ENCODE measurements at regions not wholly inside any gene's neighbourhood (a gene's known extent, or its start where the extent isn't known, plus 50 kb on each side); places are given as distances from the start of the nearest gene placed in this dataset.

DNA sequence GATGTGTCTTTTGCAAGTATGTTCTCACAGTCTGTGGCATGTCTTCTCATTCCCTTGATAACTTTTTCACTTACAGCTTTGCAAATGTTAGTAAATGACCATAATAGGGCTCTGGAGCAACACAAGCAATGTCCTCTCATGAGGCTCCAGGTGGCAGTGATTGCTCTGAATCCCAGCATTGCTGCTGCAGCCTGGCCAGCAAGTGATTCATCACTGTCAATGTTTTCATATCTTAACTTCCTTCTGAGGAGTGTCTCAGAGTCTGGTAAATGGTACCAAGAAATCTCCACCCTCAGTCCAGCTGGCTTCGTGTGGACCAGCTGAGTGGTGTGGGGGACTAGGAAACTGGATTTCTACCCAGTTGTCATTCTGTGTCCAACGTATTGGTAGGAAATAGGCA is 139.6 kb downstream of the MYLK4 start:
- H3K27me3 ChIP-seq (ENCODE audit: control insufficient read depth, insufficient read depth, low read length) = peaks cover 3% of the 10 kb centered on the region
- H3K27ac Mint-ChIP-seq = no peak overlapping the region
- intact Hi-C loops (cut with micrococcal nuclease) = no loop called here
- no peaks in the 10 kb centered on the region for H3K36me3 ChIP-seq (ENCODE audit: control insufficient read depth, insufficient read depth, low read length)
- no peak overlapping the region for H3K4me3 Mint-ChIP-seq
- ATAC-seq = no peak
- DNase-seq = no peak
- no peaks in the 10 kb centered on the region for H3K4me1 ChIP-seq (ENCODE audit: control insufficient read depth, insufficient read depth, low read length)
- no peak overlapping the region for H3K4me3 ChIP-seq (ENCODE audit: low read length)
- peaks cover 25 to 61% of the 10 kb centered on the region in 2 donors for H3K27me3 Mint-ChIP-seq (ENCODE audit: low read depth in 2 of 2)
- no peak for TF ChIP-seq CTCF (IDR thresholded peaks at IDR 0.05)
- H3K9me3 Mint-ChIP-seq = peaks cover 0 to 2% of the 10 kb centered on the region in 2 donors
- no peaks in the 10 kb centered on the region for H3K4me1 Mint-ChIP-seq
- H3K9me3 ChIP-seq (ENCODE audit: control insufficient read depth, insufficient read depth, low read length) = no peaks in the 10 kb centered on the region
- H3K36me3 Mint-ChIP-seq = no peaks in the 10 kb centered on the region
- no CpG with 5 or more reads among the region's 2 CpGs for WGBS (ENCODE audit: insufficient coverage)
- H3K27ac ChIP-seq (ENCODE audit: low read length) = no peak overlapping the region

GRCh38 chr6:2608503-2608902 is 142.2 kb downstream of the MYLK4 start:
- Histone ChIP-seq H3K27me3 (ENCODE audit: control insufficient read depth, insufficient read depth, low read length) (no peaks in the 10 kb centered on the region), H3K4me3 (ENCODE audit: low read length) (no peak overlapping the region), H3K4me1 (ENCODE audit: control insufficient read depth, insufficient read depth, low read length) (no peaks in the 10 kb centered on the region), H3K36me3 (ENCODE audit: control insufficient read depth, insufficient read depth, low read length) (no peaks in the 10 kb centered on the region), H3K27ac (ENCODE audit: low read length) (no peak overlapping the region), H3K9me3 (ENCODE audit: control insufficient read depth, insufficient read depth, low read length) (no peaks in the 10 kb centered on the region)
- intact Hi-C loops (cut with micrococcal nuclease) = no loop called here
- ATAC-seq = no peak
- peaks cover 19 to 42% of the 10 kb centered on the region in 2 donors for H3K27me3 Mint-ChIP-seq (ENCODE audit: low read depth in 2 of 2)
- no peak overlapping the region for H3K27ac Mint-ChIP-seq
- H3K9me3 Mint-ChIP-seq = no peaks in the 10 kb centered on the region
- no peaks in the 10 kb centered on the region for H3K4me1 Mint-ChIP-seq
- H3K4me3 Mint-ChIP-seq = no peak overlapping the region
- H3K36me3 Mint-ChIP-seq = no peaks in the 10 kb centered on the region
- 66% methylated on average over 2 of the region's 4 CpGs for WGBS (ENCODE audit: insufficient coverage)
- no peak for DNase-seq
- TF ChIP-seq CTCF (IDR thresholded peaks at IDR 0.05) = no peak

DNA sequence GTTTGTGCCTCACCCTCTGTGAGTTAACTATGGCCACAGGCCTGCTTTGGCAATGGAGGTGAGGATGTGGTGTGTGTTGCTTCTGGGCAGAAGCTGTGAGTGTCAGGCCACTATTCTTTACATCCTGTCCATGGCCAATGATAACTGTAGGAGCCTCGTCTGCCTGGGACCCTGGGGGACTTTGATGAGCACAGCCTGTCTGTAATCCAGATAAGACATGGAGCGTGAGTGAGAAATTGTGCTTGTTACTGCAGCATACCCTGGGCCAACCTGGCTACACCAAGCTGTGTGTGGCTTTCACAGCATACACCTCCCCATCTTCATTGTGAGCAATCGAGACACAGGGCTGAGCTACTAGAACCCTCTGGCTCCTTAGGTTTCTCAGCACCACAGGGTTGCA is 150.4 kb downstream of the MYLK4 start:
- no peak for TF ChIP-seq CTCF (IDR thresholded peaks at IDR 0.05)
- H3K9me3 ChIP-seq (ENCODE audit: control insufficient read depth, insufficient read depth, low read length) = no peaks in the 10 kb centered on the region
- no peak for ATAC-seq
- DNase-seq = no peak
- H3K4me3 ChIP-seq (ENCODE audit: low read length) = no peak overlapping the region
- Mint-ChIP-seq H3K4me1 (no peaks in the 10 kb centered on the region), H3K27ac (no peak overlapping the region), H3K4me3 (no peak overlapping the region), H3K36me3 (no peaks in the 10 kb centered on the region), H3K27me3 (ENCODE audit: low read depth in 2 of 2) (peaks cover 7 to 12% of the 10 kb centered on the region in 2 donors), H3K9me3 (no peaks in the 10 kb centered on the region)
- 68% methylated on average over 3 of the region's 3 CpGs for WGBS (ENCODE audit: insufficient coverage)
- intact Hi-C loops (cut with micrococcal nuclease) = no loop called here
- no peak overlapping the region for H3K27ac ChIP-seq (ENCODE audit: low read length)
- no peaks in the 10 kb centered on the region for H3K27me3 ChIP-seq (ENCODE audit: control insufficient read depth, insufficient read depth, low read length)
- H3K36me3 ChIP-seq (ENCODE audit: control insufficient read depth, insufficient read depth, low read length) = no peaks in the 10 kb centered on the region
- no peaks in the 10 kb centered on the region for H3K4me1 ChIP-seq (ENCODE audit: control insufficient read depth, insufficient read depth, low read length)

DNA sequence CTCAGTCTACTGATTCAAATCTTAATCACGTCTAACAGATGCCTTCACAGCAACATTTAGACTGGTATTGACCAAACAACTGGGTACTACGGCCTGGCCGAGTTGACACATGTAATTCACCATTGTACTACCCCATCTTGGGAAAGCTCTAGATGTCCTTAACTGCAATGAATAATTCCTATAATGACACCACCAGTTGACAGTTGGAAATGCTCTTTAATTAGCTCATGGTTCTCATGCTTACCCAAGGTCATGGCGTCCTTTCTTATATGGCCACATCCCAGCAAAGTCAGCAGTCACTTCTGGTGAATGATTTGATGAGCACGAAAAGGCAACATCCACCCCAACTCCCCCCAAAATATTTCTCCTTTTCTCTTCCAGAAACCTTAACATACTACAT is 150.9 kb downstream of the MYLK4 start:
- Histone ChIP-seq H3K27me3 (ENCODE audit: control insufficient read depth, insufficient read depth, low read length) (no peaks in the 10 kb centered on the region), H3K4me3 (ENCODE audit: low read length) (no peak overlapping the region), H3K27ac (ENCODE audit: low read length) (no peak overlapping the region), H3K36me3 (ENCODE audit: control insufficient read depth, insufficient read depth, low read length) (no peaks in the 10 kb centered on the region), H3K9me3 (ENCODE audit: control insufficient read depth, insufficient read depth, low read length) (no peaks in the 10 kb centered on the region), H3K4me1 (ENCODE audit: control insufficient read depth, insufficient read depth, low read length) (no peaks in the 10 kb centered on the region)
- H3K36me3 Mint-ChIP-seq = no peaks in the 10 kb centered on the region
- peaks cover 7 to 12% of the 10 kb centered on the region in 2 donors for H3K27me3 Mint-ChIP-seq (ENCODE audit: low read depth in 2 of 2)
- no peak overlapping the region for H3K27ac Mint-ChIP-seq
- 92% methylated on average over 5 of the region's 5 CpGs for WGBS (ENCODE audit: insufficient coverage)
- H3K4me3 Mint-ChIP-seq = no peak overlapping the region
- H3K4me1 Mint-ChIP-seq = no peaks in the 10 kb centered on the region
- intact Hi-C loops (cut with micrococcal nuclease) = no loop called here
- TF ChIP-seq CTCF (IDR thresholded peaks at IDR 0.05) = no peak
- H3K9me3 Mint-ChIP-seq = no peaks in the 10 kb centered on the region
- DNase-seq (no peak), ATAC-seq (no peak)

Data from natural killer cell (primary cell).